GM12878 (cell line): ENCODE measurements at regions not wholly inside any gene's neighbourhood (a gene's known extent, or its start where the extent isn't known, plus 50 kb on each side); places are given as distances from the start of the nearest gene placed in this dataset.

Experiments
- CHD2 ChIP-seq: IDR thresholded peaks from 2 replicates; pipeline ENCODE4 v1.6.1; 2011; ENCODE audit warnings: low read depth, low read length, improper control_type of control experiment, borderline replicate concordance
- CREM ChIP-seq: IDR thresholded peaks from 2 replicates; pipeline ENCODE4 v1.6.1; 2014; ENCODE audit warnings: antibody characterized with exemption, low read depth
- DPF2 ChIP-seq: fragments of 450-650 bp; IDR thresholded peaks from 2 replicates; pipeline ENCODE4 v1.6.1; 2017; ENCODE audit warnings: mild to moderate bottlenecking
- HDGF ChIP-seq: fragments of 450-650 bp; IDR thresholded peaks from 2 replicates; pipeline ENCODE4 v1.6.1; 2016; ENCODE audit warnings: antibody characterized with exemption
- KAT2A ChIP-seq: conservative IDR thresholded peaks from 2 replicates; pipeline ENCODE4 v1.6.1; 2011; ENCODE audit warnings: low read depth, low read length; ENCODE audit not compliant: control insufficient read depth
- PML ChIP-seq: IDR thresholded peaks from 2 replicates; pipeline ENCODE4 v1.6.1; 2012; ENCODE audit warnings: low read length, inconsistent platforms
- SMAD1 ChIP-seq: fragments of 450-650 bp; IDR thresholded peaks from 2 replicates; pipeline ENCODE4 v1.6.1; 2018; ENCODE audit warnings: mild to moderate bottlenecking, low read depth; ENCODE audit not compliant: partially characterized antibody
- YBX1 ChIP-seq: fragments of 450-650 bp; IDR thresholded peaks from 2 replicates; pipeline ENCODE4 v1.6.1; 2016; ENCODE audit warnings: antibody characterized with exemption
- ZNF622 ChIP-seq: fragments of 450-650 bp; IDR thresholded peaks from 2 replicates; pipeline ENCODE4 v1.6.1; 2017; ENCODE audit warnings: mild to moderate bottlenecking, inconsistent platforms
- ZZZ3 ChIP-seq: IDR thresholded peaks from 2 replicates; pipeline ENCODE4 v1.6.1; 2011; ENCODE audit warnings: low read depth; ENCODE audit not compliant: control insufficient read depth, insufficient read length
- TF ChIP-seq, protein P1 (sequence below): fragments of 150-350 bp; IDR thresholded peaks from 2 replicates; pipeline ENCODE4 v1.6.1; 2016; ENCODE audit warnings: low read depth, low read length
- TF ChIP-seq, protein P2 (sequence below): IDR thresholded peaks from 2 replicates; pipeline ENCODE4 v1.6.1; 2011; ENCODE audit warnings: borderline replicate concordance, low read depth, mild to moderate bottlenecking, moderate library complexity, mixed read lengths, low read length; ENCODE audit not compliant: insufficient read depth; ENCODE audit errors: extremely low read length

DNA sequence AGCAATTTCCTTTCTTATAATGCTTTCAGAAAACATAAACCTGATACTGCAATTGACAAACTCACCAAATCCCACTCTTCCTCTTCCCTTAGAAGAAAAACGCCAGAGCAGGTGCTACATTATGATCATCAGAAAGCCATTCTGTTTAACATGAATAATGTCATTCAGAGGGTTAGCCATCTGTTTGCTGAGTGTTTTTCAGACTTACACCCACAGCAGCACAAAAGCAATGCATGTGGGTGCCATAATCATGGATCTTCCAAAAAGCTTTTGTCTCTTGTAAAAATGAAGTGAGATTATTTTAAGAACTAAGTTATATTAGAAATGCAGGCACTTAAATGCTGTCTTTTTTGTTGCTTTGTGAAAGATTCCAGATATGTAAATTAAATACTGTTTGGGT lies 204.6 kb upstream of the TMPRSS15 start (continued):
- TF ChIP-seq, protein P1, sequence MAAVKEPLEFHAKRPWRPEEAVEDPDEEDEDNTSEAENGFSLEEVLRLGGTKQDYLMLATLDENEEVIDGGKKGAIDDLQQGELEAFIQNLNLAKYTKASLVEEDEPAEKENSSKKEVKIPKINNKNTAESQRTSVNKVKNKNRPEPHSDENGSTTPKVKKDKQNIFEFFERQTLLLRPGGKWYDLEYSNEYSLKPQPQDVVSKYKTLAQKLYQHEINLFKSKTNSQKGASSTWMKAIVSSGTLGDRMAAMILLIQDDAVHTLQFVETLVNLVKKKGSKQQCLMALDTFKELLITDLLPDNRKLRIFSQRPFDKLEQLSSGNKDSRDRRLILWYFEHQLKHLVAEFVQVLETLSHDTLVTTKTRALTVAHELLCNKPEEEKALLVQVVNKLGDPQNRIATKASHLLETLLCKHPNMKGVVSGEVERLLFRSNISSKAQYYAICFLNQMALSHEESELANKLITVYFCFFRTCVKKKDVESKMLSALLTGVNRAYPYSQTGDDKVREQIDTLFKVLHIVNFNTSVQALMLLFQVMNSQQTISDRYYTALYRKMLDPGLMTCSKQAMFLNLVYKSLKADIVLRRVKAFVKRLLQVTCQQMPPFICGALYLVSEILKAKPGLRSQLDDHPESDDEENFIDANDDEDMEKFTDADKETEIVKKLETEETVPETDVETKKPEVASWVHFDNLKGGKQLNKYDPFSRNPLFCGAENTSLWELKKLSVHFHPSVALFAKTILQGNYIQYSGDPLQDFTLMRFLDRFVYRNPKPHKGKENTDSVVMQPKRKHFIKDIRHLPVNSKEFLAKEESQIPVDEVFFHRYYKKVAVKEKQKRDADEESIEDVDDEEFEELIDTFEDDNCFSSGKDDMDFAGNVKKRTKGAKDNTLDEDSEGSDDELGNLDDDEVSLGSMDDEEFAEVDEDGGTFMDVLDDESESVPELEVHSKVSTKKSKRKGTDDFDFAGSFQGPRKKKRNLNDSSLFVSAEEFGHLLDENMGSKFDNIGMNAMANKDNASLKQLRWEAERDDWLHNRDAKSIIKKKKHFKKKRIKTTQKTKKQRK, result no peak
- no peak for TF ChIP-seq CHD2
- TF ChIP-seq CREM, result no peak
- TF ChIP-seq KAT2A, result no peak
- TF ChIP-seq DPF2, result no peak
- TF ChIP-seq SMAD1, result no peak
- TF ChIP-seq YBX1, result no peak
- no peak for TF ChIP-seq ZZZ3
- TF ChIP-seq, protein P2, sequence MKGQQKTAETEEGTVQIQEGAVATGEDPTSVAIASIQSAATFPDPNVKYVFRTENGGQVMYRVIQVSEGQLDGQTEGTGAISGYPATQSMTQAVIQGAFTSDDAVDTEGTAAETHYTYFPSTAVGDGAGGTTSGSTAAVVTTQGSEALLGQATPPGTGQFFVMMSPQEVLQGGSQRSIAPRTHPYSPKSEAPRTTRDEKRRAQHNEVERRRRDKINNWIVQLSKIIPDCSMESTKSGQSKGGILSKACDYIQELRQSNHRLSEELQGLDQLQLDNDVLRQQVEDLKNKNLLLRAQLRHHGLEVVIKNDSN, result no peak
- TF ChIP-seq HDGF, result no peak
- TF ChIP-seq PML, result no peak
- no peak for TF ChIP-seq ZNF622
